Dermis blood vessel endothelial cell (primary cell): ENCODE measurements at regions not wholly inside any gene's neighbourhood (a gene's known extent, or its start where the extent isn't known, plus 50 kb on each side); places are given as distances from the start of the nearest gene placed in this dataset.

Experiments used
- DNase-seq: peaks from one replicate; pipeline ENCODE4 v3.0.0; 2010

- no peak for DNase-seq
Measured at GRCh38 chr20:50242548-50242862, 51.9 kb downstream of the CEBPB start.

DNA sequence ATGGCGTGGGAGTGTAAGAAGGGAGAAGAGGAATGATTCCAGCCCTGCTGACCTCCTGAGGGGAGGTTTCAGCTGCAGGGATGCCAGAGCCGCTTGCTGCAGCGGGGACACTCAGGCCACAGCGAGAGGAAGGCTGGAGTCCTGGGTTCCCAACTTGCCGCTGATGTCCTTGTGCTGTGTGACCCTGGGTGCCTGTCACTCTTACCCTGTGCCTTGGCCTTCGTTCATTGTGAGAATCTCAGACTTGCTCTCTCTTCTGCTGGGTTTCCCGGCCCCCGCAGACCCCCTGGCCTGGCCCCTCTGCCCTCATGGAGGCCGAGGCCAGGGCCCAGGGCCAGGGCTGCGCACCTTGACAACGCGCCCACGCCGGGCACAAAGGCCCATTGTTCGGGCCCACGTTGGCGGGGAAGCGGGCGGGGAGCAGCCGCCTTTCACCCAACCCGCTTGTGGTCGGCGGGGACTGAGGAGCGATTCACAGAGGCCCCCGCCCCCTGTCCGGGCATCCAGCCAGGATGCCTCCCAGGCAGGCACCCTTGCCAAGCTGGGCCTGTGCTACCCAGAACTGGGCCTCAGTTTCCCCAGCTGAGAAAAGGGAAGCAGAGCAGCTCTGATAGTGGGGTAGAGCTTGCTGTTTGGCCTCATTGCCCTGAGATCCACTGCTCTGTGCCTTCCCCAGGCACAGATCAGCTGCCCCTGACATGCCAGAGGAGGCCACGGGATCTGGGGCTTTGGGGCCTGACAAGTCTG lies 52.4 kb downstream of the CEBPB start:
- DNase-seq: peak; percentile 41

DNA sequence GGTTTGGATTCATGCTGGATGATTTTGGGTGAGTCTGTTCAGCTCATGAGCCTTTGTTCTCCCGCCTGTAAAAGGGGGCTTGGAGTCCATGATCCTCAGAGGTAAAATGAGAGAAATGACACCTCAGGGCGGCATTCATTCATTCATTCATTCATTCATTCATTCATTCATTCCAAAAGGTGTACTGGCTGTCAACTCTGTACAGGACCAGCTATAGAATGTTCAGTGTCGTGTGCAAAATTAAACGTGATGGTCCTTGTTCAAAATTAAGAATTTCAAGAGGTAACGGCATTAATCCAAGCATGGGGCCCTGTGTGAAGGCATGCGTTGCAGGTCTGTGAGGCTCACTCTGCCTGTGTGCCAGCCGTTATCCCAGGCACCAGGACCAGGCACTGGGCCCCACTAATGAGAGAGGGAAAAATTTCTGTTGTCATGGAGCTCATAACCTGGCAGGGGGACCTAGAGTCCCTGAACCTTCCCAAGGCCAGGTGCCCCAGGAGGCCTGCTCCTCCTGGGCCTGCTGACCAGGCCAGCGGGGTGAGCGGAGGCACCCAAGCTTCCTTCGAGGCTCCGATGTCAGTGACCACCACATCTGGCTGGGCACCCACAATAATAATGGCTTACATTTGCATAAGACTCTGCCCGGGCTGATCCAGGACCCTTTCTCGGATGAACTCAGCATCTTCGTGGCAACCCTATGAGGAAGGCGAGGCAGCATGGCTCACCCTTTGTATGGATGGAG lies 53.2 kb downstream of the CEBPB start:
- no peak for DNase-seq

DNA sequence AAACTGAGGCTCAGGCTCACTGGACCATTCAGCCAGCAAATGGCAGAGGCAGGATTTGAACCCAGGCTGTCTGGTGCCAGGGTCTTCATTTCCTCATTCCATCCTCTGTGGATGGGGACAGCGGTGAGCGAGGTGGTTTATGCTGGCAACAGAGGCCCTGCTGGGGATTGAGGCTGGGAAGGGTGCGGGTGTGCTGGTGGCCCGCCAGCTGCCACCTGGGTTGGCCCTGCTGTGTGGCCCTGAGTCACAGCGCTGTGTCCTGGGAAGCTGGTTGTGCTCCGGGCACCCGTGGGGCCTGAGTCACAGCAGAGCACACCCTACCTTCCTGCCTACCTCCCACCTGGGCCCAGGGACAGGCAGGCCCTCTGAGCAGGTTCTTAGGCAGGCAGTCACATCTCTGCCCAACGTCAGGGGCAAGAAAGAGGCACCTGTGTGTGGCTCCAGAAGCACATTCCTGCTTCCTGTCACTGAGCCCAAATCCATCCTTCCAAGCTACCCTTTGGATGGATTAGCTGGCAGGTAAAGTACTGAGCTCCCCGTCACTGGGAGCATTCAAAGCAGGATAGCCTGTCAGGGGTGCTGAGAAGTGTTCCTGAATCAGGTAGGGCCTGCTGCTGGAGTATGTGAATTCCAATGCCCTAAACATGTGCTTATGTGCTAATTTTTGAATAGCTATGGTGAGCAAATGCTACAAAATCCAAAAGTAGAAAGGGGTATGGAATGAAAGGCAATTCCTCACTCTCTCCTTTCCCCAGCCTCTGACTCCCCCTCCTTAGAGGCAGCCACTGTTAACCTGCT lies 53.9 kb downstream of the CEBPB start:
- DNase-seq: no peak

DNA sequence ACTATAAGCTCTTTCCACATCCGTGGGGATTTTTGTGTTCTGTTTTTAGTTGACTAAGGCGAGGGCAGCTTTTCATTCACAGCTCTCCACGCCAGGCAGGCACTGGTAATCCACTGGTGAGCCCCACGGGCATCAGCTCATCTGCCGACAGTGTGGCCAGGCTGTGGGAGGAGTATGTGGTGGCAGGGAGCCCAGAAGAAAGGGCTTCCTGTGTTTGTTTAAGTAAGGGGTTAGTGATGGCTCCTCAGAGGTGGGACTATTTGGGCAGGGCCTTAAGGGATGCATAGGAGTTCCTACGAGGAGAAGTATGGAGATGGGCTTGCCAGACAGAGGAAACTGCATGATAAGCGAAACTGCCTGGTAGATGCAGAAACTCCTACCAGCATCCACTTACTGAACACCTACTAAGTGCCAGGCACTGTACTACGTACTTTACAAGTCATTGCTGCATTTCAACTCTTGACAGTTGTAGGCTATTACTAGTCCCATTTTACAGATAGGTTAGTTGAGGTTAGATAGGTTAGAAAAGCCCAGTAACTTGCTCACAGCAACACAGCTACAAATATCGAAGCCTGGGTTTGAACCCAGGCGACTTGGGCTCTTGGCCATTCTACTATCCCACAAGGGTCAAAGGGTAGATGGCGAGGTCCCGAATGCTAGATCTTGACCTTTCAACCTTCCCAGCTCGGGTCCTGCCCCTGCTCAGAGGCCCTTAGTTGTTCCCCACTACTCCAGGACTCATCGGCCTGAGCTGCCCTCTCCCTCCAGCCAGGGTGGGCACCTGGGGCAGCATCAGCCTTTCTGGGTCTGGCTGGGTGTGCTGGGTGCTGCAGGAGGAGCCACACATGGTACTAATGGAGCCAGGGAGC lies 55.1 kb downstream of the CEBPB start:
- DNase-seq: peak; percentile 41

DNA sequence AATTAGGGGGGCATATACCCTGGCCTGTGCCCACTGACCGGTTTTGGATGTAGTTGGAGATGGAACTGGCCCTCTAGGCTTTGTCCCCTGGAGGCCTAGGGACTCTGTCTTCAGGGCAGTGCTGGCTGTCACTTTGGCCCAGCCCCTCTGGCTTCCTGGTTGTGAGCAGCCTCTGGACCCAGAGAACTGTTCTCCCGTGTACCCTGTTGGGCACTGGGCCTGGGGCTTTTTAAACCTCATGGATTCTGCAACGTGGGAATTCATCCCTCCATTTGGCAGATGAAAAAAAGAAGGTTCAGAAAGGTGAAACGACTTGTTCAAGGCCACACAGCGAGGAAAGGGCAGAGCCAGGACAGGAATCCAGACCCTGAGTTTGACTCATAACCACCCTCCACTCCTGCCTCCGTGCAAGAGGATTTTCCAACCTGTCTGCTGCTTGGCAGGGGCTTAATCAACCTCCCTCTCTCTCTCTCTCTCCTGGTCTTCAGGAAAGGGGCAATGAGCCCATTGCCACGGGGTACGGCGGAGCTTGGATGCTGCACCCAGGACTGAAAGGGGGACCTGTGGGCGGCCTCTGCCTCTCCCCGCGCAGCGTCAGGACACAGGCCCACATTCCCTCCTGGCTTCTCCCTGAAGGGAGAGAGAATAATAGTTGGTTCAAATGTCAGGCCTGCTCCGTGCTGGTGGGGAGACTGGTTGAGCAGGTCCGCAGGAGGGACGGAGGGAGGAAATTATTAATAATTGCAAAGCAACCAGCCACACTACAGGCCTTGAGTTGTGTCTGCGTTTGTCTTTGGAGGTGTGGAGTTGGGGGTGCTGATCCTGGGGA lies 56.0 kb downstream of the CEBPB start:
- no peak for DNase-seq

- no peak for DNase-seq
Measured at GRCh38 chr20:50247196-50248094, 56.8 kb downstream of the CEBPB start.

GRCh38 chr20:50248104-50248641 lies 57.5 kb downstream of the CEBPB start:
- no peak for DNase-seq

DNA sequence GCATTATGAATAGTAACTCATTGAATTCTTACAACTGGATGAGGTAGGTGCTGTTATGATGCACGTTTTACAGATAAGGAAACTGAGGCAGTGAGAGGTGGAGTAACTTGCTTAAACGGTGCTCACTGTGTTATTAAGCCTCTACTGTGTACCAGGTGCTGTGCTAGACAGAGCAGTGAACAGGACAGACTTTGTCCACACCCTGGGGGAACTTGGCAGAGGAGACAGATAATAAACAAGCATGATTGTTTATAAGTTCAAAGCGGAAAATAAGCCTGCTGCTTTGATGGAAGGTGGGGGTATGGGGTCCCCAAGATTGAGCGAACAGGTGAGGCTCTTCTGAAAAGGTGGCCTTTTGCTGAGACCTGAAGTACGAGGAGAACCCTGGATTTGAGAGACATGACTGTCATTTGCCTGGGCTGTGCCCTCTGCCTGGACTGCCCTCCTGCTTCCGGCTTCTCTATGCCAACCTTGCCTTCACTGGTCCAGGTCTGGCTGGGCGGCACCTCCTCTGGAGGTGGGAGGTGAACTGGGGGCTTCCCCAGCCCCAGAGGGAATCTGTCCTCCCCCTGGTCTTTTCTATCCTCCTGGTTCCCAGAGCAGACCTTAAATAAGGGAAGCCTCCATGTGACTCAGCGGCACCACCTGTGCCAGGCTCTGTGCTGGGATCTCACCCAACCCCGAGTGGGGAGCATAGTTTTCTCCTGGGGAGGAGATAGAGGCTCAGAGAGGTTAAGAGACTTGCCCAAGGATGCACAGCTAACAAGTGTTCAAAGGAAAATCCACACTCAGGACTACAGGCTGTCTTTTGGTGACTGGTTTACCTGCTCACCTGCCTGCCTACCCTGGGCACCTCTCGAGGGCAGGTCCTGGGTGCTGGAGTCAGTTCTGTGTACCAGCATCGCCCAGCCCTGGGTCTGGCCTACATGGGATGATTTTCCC lies 59.1 kb downstream of the CEBPB start:
- DNase-seq: no peak

DNA sequence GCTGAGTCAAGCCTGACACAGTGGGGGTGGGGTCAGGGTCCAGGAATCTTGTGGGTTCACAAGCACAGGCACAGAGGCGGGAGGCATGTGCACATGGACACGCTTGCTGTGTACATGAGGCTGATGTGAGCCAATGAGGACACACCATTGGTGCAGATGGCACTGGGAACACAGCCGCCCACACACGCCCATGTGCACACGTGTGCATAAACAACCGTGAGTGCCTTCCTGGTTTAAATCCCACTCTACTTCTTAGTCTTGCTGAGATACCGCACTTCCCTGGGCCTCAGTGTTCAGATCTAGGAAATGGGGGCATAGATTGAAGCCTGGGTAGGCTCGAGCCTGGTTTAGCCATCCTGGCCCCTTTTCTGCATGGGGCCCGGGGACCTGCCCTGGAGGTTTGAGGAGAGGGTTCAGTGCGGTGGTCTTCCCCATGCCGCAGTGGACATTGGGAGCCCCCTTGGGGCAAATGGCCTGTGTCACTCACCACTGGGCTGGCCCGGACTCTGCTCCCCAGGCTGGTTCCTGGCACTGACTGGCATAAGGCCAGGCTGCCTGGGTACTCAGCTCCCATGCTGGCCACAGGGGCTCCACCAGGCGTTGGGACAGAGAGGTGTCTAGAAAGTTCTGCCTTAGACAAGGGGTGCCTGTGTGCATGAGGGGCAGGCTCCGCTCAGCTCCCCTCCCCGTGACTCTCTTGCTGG lies 60.2 kb downstream of the CEBPB start:
- DNase-seq: no peak

- no peak for DNase-seq
Measured at GRCh38 chr20:50251383-50251748, 60.7 kb downstream of the CEBPB start.

DNA sequence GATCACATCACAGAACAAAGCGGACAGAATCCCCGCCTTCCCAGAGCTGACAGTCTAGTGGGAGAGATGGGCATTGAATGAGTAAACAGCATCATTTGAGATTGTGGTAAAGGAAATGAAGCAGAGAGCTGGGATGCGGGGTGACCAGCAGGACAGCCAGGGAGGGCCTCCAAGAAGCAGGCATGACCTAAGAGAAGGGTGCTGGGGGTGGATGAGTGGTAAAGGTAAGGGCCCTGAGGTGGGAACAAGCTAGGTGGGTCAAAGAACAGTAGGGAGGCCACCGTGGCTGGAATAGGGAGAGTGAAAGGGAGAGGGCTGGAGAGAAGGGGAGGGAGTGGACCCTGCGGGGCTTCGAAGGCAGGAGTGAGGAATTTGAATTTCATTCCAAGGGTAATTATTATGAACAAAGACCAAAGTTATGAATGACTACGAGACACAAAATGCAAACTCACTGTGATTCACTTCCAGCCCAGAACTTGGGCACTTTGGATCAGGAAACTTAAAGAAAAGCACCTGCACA lies 61.4 kb downstream of the CEBPB start:
- DNase-seq: no peak

DNA sequence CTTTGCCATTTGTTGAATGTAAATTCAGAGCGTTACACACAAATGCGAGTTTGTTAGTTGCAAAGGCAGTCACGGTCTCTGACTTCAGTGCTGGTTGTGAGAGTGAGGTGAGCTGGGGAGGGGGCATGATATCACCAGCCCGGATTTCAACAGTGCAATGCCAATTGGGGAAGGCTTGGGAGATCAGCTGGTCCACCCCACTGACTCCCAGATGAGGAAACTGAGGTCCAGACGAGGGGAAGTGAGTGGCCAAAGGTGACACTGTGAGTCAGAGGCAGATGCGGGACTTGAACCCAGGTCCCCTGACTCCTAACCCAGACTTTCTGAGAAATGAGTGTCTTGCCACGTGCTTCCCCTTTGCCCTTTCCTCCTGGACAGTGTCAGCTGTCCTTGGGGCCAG lies 62.1 kb downstream of the CEBPB start:
- DNase-seq: no peak

DNA sequence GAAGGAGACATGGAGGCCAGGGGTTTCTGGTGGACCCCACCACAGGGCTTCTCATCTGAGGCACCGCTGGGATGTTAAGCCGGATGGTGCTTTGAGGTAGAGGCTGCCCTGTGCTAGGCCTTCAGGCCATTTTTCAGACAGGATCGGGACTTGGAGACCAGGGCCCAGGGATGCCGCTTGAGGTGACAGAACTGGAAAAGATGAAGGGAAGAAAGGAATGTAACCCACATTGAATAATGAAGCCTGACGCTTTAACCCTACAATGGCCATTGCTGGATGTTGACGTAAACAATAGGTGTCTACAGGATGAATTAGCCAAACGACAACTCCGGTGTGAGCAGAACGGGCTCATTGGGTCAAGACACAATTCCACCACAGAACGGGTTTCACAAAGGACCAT lies 62.5 kb downstream of the CEBPB start:
- no peak for DNase-seq

DNA sequence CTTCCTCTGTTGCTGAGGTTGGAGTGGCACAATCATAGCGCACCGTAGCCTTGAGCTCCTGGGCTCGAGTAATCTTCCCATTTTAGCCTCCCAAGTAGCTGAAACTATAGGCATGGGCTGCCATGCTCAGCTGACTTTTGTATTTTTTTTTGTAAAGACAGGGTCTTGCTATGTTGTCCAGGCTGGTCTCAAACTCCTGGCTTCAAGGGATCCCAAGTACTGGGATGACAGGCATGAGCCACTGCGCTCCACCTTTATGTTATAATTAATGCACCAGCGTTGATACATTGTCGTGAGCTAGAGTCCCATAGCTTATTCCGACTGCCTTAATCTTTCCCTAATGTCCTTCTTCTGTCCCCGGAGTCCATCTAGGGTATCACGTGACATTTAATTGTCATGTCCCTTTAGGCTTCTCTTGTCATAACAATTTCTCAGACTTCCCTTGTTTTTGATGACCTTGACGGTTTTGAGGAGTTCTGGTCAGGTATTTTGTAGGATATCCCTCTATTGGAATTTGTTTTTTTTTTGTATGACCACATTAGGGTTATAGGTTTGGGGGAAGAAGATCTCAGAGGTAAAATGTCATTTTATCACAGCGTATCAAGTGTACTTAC lies 63.9 kb downstream of the CEBPB start:
- no peak for DNase-seq

DNA sequence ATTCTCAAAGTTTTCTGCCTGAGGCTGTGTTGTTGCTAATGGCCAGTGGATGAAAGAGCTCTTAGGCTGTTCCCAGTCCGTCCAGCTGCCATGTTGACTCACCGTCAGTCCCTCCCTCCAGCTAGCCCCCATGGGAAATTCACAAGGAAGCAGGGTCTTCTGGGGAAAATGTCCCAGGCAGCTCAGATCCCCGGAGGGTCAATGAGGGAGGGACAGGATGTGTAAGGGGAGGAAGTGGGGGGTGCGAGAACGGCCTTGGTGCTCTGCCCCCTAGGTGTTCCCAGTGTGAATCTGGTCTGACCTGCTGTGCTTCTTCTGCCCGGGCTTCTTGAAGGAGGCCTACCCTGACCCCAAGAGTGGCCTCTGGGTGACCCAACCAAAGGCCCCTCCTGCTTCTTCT lies 65.9 kb downstream of the CEBPB start:
- no peak for DNase-seq

DNA sequence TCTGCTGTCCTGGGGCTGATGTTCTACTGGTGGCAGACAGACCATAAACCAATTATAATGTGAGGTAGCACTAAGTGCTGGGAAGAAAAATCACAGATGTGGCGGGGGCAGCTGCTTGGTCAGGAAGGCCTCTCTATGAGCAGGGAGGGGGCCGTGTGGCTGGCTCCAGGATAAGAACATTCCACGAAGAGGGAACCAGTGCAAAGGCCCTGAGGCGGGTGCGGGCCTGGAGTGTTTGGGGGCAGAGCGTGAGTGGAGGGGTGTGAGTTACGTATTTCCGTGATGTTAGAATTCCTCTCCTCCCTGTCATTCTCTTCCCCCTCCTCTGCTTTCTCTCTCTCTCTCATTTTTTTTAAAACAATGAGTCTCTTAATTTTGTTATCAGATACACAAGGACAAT lies 67.2 kb downstream of the CEBPB start:
- no peak for DNase-seq
